Naive thymus-derived CD8-positive, alpha-beta T cell (primary cell): ENCODE measurements at regions not wholly inside any gene's neighbourhood (a gene's known extent, or its start where the extent isn't known, plus 50 kb on each side); places are given as distances from the start of the nearest gene placed in this dataset.
"Not testable (repeated sequence)": the region's sequence is repeated elsewhere in the genome, so short reads cannot be mapped to it uniquely, and the experiment has no call there.

ENCODE experiments used
- ATAC-seq, 2 donors: fragments of 150-1000 bp; cut with Tn5 transposase in 1 of 2; sonication (Bioruptor Pico), chemical (Tn5 transposase) in 1 of 2; 1 replicate in 1 of 2; 2 replicates in 1 of 2; pipeline ENCODE4 v1.10.0; 2021; ENCODE audit warnings: mild to moderate bottlenecking in 2 of 2, moderate library complexity in 2 of 2
- POLR2A ChIA-PET: fragments of 350-600 bp; sonication (Branson Sonifier 250); formaldehyde crosslinking; loops from one replicate; lab custom pipeline; 2021; ENCODE audit warnings: antibody characterized with exemption; lab: Charles Lee
- DNase-seq, 10 donors: peaks; one replicate each; pipeline versions ENCODE4 v3.0.0 to v3.0.0-alpha.2; 2020 to 2022
- H3K27ac Mint-ChIP-seq, 10 donors: one replicate each; pipeline ENCODE4 v1.8.0; 2020 to 2022; ENCODE audit warnings: mild to moderate bottlenecking in 10 of 10, mixed read lengths in 10 of 10, moderate library complexity in 4 of 10, inconsistent platforms in 1 of 10
- H3K27me3 Mint-ChIP-seq, 5 donors: one replicate each; pipeline ENCODE4 v1.8.0; 2021 to 2022; ENCODE audit warnings: mixed read lengths in 5 of 5
- H3K36me3 Mint-ChIP-seq, 3 donors: one replicate each; pipeline ENCODE4 v1.8.0; 2020 to 2022; ENCODE audit warnings: mixed read lengths in 3 of 3, mild to moderate bottlenecking in 2 of 3, inconsistent platforms in 1 of 3
- H3K4me1 Mint-ChIP-seq, 4 donors: one replicate each; pipeline ENCODE4 v1.8.0; 2021 to 2022; ENCODE audit warnings: mixed read lengths in 4 of 4
- H3K4me3 Mint-ChIP-seq, 10 donors: one replicate each; pipeline ENCODE4 v1.8.0; 2020 to 2022; ENCODE audit warnings: mild to moderate bottlenecking in 10 of 10, mixed read lengths in 10 of 10, moderate library complexity in 6 of 10, inconsistent platforms in 1 of 10
- H3K9me3 Mint-ChIP-seq, 9 donors: one replicate each; pipeline ENCODE4 v1.8.0; 2020 to 2022; ENCODE audit warnings: mixed read lengths in 9 of 9, mild to moderate bottlenecking in 3 of 9, inconsistent platforms in 1 of 9, moderate library complexity in 1 of 9

GRCh38 chr5:110812639-110813038, 73.8 kb downstream of the SLC25A46 start:
- no peak overlapping the region for H3K27ac Mint-ChIP-seq

GRCh38 chr5:110815916-110816605, 77.3 kb downstream of the SLC25A46 start:
- Mint-ChIP-seq H3K9me3 (peaks cover 0 to 18% (median 7%) of the 10 kb centered on the region in 9 donors), H3K36me3 (peaks cover 0 to 12% (median 0%) of the 10 kb centered on the region in 3 donors), H3K27me3 (peaks cover 0 to 9% (median 4%) of the 10 kb centered on the region in 5 donors), H3K4me3 (no peak overlapping the region), H3K4me1 (no peaks in the 10 kb centered on the region), H3K27ac (no peak overlapping the region)
- DNase-seq (no peak), ATAC-seq (no peak)
- POLR2A ChIA-PET, result no interaction called here

More at GRCh38 chr5:110812639-110813038, 73.8 kb downstream of the SLC25A46 start:
- no peak overlapping the region for H3K4me3 Mint-ChIP-seq
- no peaks in the 10 kb centered on the region for H3K4me1 Mint-ChIP-seq
- H3K36me3 Mint-ChIP-seq, result peaks cover 0 to 12% (median 0%) of the 10 kb centered on the region in 3 donors
- peaks cover 0 to 20% (median 7%) of the 10 kb centered on the region in 9 donors for H3K9me3 Mint-ChIP-seq
- POLR2A ChIA-PET, result no interaction called here
- DNase-seq, result no peak
- H3K27me3 Mint-ChIP-seq, result peaks cover 0 to 18% (median 4%) of the 10 kb centered on the region in 5 donors
- no peak for ATAC-seq

- ATAC-seq (no peak), DNase-seq (no peak)
- H3K27ac Mint-ChIP-seq, result no peak overlapping the region
- H3K4me1 Mint-ChIP-seq, result no peaks in the 10 kb centered on the region
- no peak overlapping the region for H3K4me3 Mint-ChIP-seq
- peaks cover 0 to 5% (median 0%) of the 10 kb centered on the region in 9 donors for H3K9me3 Mint-ChIP-seq
- POLR2A ChIA-PET, result no interaction called here
- H3K36me3 Mint-ChIP-seq, result peaks cover 0 to 4% (median 0%) of the 10 kb centered on the region in 3 donors
- H3K27me3 Mint-ChIP-seq, result peaks cover 0 to 10% (median 3%) of the 10 kb centered on the region in 5 donors
These were observed 78.7 kb downstream of the SLC25A46 start for GRCh38 chr5:110817459-110817858.

- Mint-ChIP-seq H3K27ac (no peak overlapping the region), H3K36me3 (peaks cover 0 to 39% (median 2%) of the 10 kb centered on the region in 3 donors), H3K9me3 (peaks cover 0 to 50% (median 21%) of the 10 kb centered on the region in 9 donors), H3K4me1 (no peaks in the 10 kb centered on the region), H3K27me3 (peaks cover 0 to 12% (median 8%) of the 10 kb centered on the region in 5 donors), H3K4me3 (no peak overlapping the region)
- POLR2A ChIA-PET, result no interaction called here
- ATAC-seq (no peak), DNase-seq (no peak)
These were observed 84.8 kb downstream of the SLC25A46 start for GRCh38 chr5:110823571-110823970.

GRCh38 chr5:110824936-110825441, 86.2 kb downstream of the SLC25A46 start:
- no peak overlapping the region for H3K27ac Mint-ChIP-seq
- POLR2A ChIA-PET, result no interaction called here
- H3K27me3 Mint-ChIP-seq, result peaks cover 0 to 12% (median 8%) of the 10 kb centered on the region in 5 donors
- H3K4me3 Mint-ChIP-seq, result no peak overlapping the region
- peaks cover 0 to 63% (median 30%) of the 10 kb centered on the region in 9 donors for H3K9me3 Mint-ChIP-seq
- no peaks in the 10 kb centered on the region for H3K4me1 Mint-ChIP-seq
- H3K36me3 Mint-ChIP-seq, result peaks cover 0 to 45% (median 2%) of the 10 kb centered on the region in 3 donors
- ATAC-seq, result no peak
- DNase-seq, result no peak

GRCh38 chr5:110832683-110833082, 93.9 kb downstream of the SLC25A46 start:
- Mint-ChIP-seq H3K27ac (no peak overlapping the region), H3K9me3 (peaks cover 0 to 31% (median 13%) of the 10 kb centered on the region in 9 donors), H3K4me3 (no peak overlapping the region), H3K27me3 (peaks cover 0 to 7% (median 0%) of the 10 kb centered on the region in 5 donors), H3K36me3 (peaks cover 0 to 14% (median 2%) of the 10 kb centered on the region in 3 donors), H3K4me1 (no peaks in the 10 kb centered on the region)
- ATAC-seq (no peak), DNase-seq (no peak)
- POLR2A ChIA-PET, result no interaction called here

- H3K4me3 Mint-ChIP-seq, H3K4me1 Mint-ChIP-seq, H3K36me3 Mint-ChIP-seq, ATAC-seq, POLR2A ChIA-PET, H3K27ac Mint-ChIP-seq, H3K27me3 Mint-ChIP-seq, DNase-seq: not testable (repeated sequence)
- H3K9me3 Mint-ChIP-seq, result peaks cover 0 to 12% (median 5%) of the 10 kb centered on the region in 9 donors
These were observed 96.1 kb downstream of the SLC25A46 start for GRCh38 chr5:110834933-110835332.

- Mint-ChIP-seq H3K27ac (no peak overlapping the region), H3K36me3 (peaks cover 0 to 2% (median 0%) of the 10 kb centered on the region in 3 donors), H3K4me3 (no peak overlapping the region), H3K9me3 (peaks cover 0 to 12% (median 3%) of the 10 kb centered on the region in 9 donors), H3K4me1 (no peaks in the 10 kb centered on the region), H3K27me3 (peaks cover 0 to 12% (median 7%) of the 10 kb centered on the region in 5 donors)
- ATAC-seq (no peak), DNase-seq (no peak)
- POLR2A ChIA-PET, result no interaction called here
These were observed 98.0 kb downstream of the SLC25A46 start for GRCh38 chr5:110836851-110837250.

GRCh38 chr5:110838357-110838756, 99.5 kb downstream of the SLC25A46 start:
- not testable (repeated sequence) for ATAC-seq, DNase-seq
- H3K27me3 Mint-ChIP-seq, result peaks cover 0 to 12% (median 7%) of the 10 kb centered on the region in 5 donors

GRCh38 chr5:110838961-110839360, 100.2 kb downstream of the SLC25A46 start:
- Mint-ChIP-seq H3K4me3 (no peak overlapping the region), H3K36me3 (peaks cover 0 to 2% (median 0%) of the 10 kb centered on the region in 3 donors), H3K4me1 (no peaks in the 10 kb centered on the region), H3K9me3 (peaks cover 0 to 12% (median 3%) of the 10 kb centered on the region in 9 donors), H3K27ac (no peak overlapping the region), H3K27me3 (peaks cover 0 to 12% (median 7%) of the 10 kb centered on the region in 5 donors)
- POLR2A ChIA-PET, result no interaction called here
- DNase-seq, result no peak
- no peak for ATAC-seq

More at GRCh38 chr5:110838357-110838756, 99.5 kb downstream of the SLC25A46 start:
- H3K4me1 Mint-ChIP-seq, H3K27ac Mint-ChIP-seq, H3K36me3 Mint-ChIP-seq, H3K4me3 Mint-ChIP-seq, POLR2A ChIA-PET: not testable (repeated sequence)
- H3K9me3 Mint-ChIP-seq, result peaks cover 0 to 12% (median 3%) of the 10 kb centered on the region in 9 donors

GRCh38 chr5:110840347-110840960, 101.6 kb downstream of the SLC25A46 start:
- ATAC-seq, result no peak
- no peak overlapping the region for H3K27ac Mint-ChIP-seq
- H3K36me3 Mint-ChIP-seq, result peaks cover 0 to 2% (median 0%) of the 10 kb centered on the region in 3 donors
- H3K27me3 Mint-ChIP-seq, result peaks cover 0 to 12% (median 8%) of the 10 kb centered on the region in 5 donors
- H3K9me3 Mint-ChIP-seq, result peaks cover 0 to 8% (median 3%) of the 10 kb centered on the region in 9 donors
- H3K4me1 Mint-ChIP-seq, result no peaks in the 10 kb centered on the region
- POLR2A ChIA-PET, result no interaction called here
- no peak for DNase-seq
- no peak overlapping the region for H3K4me3 Mint-ChIP-seq

- POLR2A ChIA-PET, result no interaction called here
- no peak for ATAC-seq
- no peak for DNase-seq
- Mint-ChIP-seq H3K4me3 (no peak overlapping the region), H3K27ac (no peak overlapping the region), H3K4me1 (no peaks in the 10 kb centered on the region), H3K27me3 (peaks cover 0 to 8% (median 8%) of the 10 kb centered on the region in 5 donors), H3K9me3 (peaks cover 0 to 5% (median 0%) of the 10 kb centered on the region in 9 donors), H3K36me3 (no peaks in the 10 kb centered on the region)
These were observed 102.3 kb downstream of the SLC25A46 start for GRCh38 chr5:110841137-110841536.

- no peak overlapping the region for H3K27ac Mint-ChIP-seq
- H3K4me3 Mint-ChIP-seq, result no peak overlapping the region
- H3K36me3 Mint-ChIP-seq, result no peaks in the 10 kb centered on the region
- ATAC-seq (no peak), DNase-seq (no peak)
- peaks cover 0 to 5% (median 0%) of the 10 kb centered on the region in 9 donors for H3K9me3 Mint-ChIP-seq
- H3K27me3 Mint-ChIP-seq, result peaks cover 0 to 8% (median 5%) of the 10 kb centered on the region in 5 donors
- POLR2A ChIA-PET, result no interaction called here
- no peaks in the 10 kb centered on the region for H3K4me1 Mint-ChIP-seq
These were observed 104.1 kb downstream of the SLC25A46 start for GRCh38 chr5:110842948-110843347.
